ENCODE measurements at regions not wholly inside any gene's neighbourhood (a gene's known extent, or its start where the extent isn't known, plus 50 kb on each side); places are given as distances from the start of the nearest gene placed in this dataset.
"Not testable (repeated sequence)": the region's sequence is repeated elsewhere in the genome, so short reads cannot be mapped to it uniquely, and the experiment has no call there.

GRCh38 chr7:32727483-32728411 is 163.8 kb downstream of the KBTBD2 start:
- DNase-seq (ENCODE audit: extremely low read depth, low read depth) = not testable (repeated sequence)
- H3K4me3 ChIP-seq (replicated peaks; ENCODE audit: low read depth, low read length) = peak overlapping the region; percentile 56

GRCh38 chr7:32722837-32723236 is 168.7 kb downstream of the KBTBD2 start:
- not testable (repeated sequence) for DNase-seq (ENCODE audit: extremely low read depth, low read depth); H3K4me3 ChIP-seq (replicated peaks; ENCODE audit: low read depth, low read length)

- TF ChIP-seq CTCF (IDR thresholded peaks at IDR 0.05; ENCODE audit: low read depth, low read length, missing control alignments) = no peak
- H3K4me3 ChIP-seq (replicated peaks; ENCODE audit: low read depth, low read length) = no peak overlapping the region
- DNase-seq (ENCODE audit: extremely low read depth, low read depth) = no peak
Measured at GRCh38 chr7:32694182-32694581, 197.4 kb downstream of the KBTBD2 start.

GRCh38 chr7:32691965-32692815 is 196.9 kb downstream of the AVL9 start:
- not testable (repeated sequence) for DNase-seq (ENCODE audit: extremely low read depth, low read depth); H3K4me3 ChIP-seq (replicated peaks; ENCODE audit: low read depth, low read length)

GRCh38 chr7:32688092-32688491 is 192.8 kb downstream of the AVL9 start:
- not testable (repeated sequence) for H3K4me3 ChIP-seq (replicated peaks; ENCODE audit: low read depth, low read length); DNase-seq (ENCODE audit: extremely low read depth, low read depth)

GRCh38 chr7:32681174-32681518 is 185.9 kb downstream of the AVL9 start:
- no peak for DNase-seq (ENCODE audit: extremely low read depth, low read depth)
- TF ChIP-seq CTCF (IDR thresholded peaks at IDR 0.05; ENCODE audit: low read depth, low read length, missing control alignments) = no peak
- H3K4me3 ChIP-seq (replicated peaks; ENCODE audit: low read depth, low read length) = no peak overlapping the region

GRCh38 chr7:32680259-32681173 is 185.2 kb downstream of the AVL9 start:
- no peak for TF ChIP-seq CTCF (IDR thresholded peaks at IDR 0.05; ENCODE audit: low read depth, low read length, missing control alignments)
- H3K4me3 ChIP-seq (replicated peaks; ENCODE audit: low read depth, low read length) = no peak overlapping the region
- peak; percentile 22 for DNase-seq (ENCODE audit: extremely low read depth, low read depth)

- no peak for TF ChIP-seq CTCF (IDR thresholded peaks at IDR 0.05; ENCODE audit: low read depth, low read length, missing control alignments)
- no peak for DNase-seq (ENCODE audit: extremely low read depth, low read depth)
- H3K4me3 ChIP-seq (replicated peaks; ENCODE audit: low read depth, low read length) = no peak overlapping the region
Measured at GRCh38 chr7:32679192-32679591, 183.9 kb downstream of the AVL9 start.

All from HFF-Myc (cell line).